Esophagus muscularis mucosa (tissue), 4 donors: ENCODE measurements at regions not wholly inside any gene's neighbourhood (a gene's known extent, or its start where the extent isn't known, plus 50 kb on each side); places are given as distances from the start of the nearest gene placed in this dataset.

ENCODE experiments used
- DNase-seq: peaks from one replicate; pipeline ENCODE4 v3.0.0-alpha.2; 2017; ENCODE audit errors: extremely low spot score
- H3K27ac ChIP-seq, 4 donors: fragments of 200-600 bp; sonication (generic); replicated peaks in 1 of 4; 1 replicate in 3 of 4; 2 replicates in 1 of 4; pipeline ENCODE4 v1.5.1; 2016 to 2019; ENCODE audit warnings: mild to moderate bottlenecking in 1 of 4
- H3K27me3 ChIP-seq, 4 donors: fragments of 200-600 bp; sonication (generic); one replicate each; pipeline versions ENCODE4 v1.5.1 to v1.6.0; 2016 to 2019
- H3K36me3 ChIP-seq, 4 donors: fragments of 200-600 bp; sonication (generic); one replicate each; pipeline ENCODE4 v1.5.1; 2016 to 2019
- H3K4me1 ChIP-seq, 4 donors: fragments of 200-600 bp; sonication (generic); one replicate each; pipeline ENCODE4 v1.5.1; 2016 to 2019
- H3K4me3 ChIP-seq, 4 donors: fragments of 200-600 bp; sonication (generic); 1 replicate in 2 of 4; 2 replicates in 2 of 4; pipeline ENCODE4 v1.5.1; 2016 to 2019; ENCODE audit warnings: mild to moderate bottlenecking in 4 of 4, moderate library complexity in 1 of 4
- H3K9me3 ChIP-seq, 4 donors: fragments of 200-600 bp; sonication (generic); 1 replicate in 3 of 4; 2 replicates in 1 of 4; pipeline ENCODE4 v1.5.1; 2016 to 2019
- EP300 ChIP-seq: sonication (generic); formaldehyde crosslinking; IDR thresholded peaks from one replicate; pipeline ENCODE4 v1.6.1; 2017; ENCODE audit warnings: antibody characterized with exemption
- POLR2A ChIP-seq: fragments of 450-650 bp; IDR thresholded peaks from one replicate; pipeline ENCODE4 v1.6.1; 2017; ENCODE audit warnings: antibody characterized with exemption, moderate library complexity, mild to moderate bottlenecking, low read depth
- POLR2AphosphoS5 ChIP-seq, 2 donors: sonication (generic); formaldehyde crosslinking; IDR thresholded peaks; one replicate each; pipeline ENCODE4 v1.6.1; 2017; ENCODE audit warnings: antibody characterized with exemption in 2 of 2
- WGBS: methylation state at CpG from one replicate; pipeline ENCODE4 v1.1.5; 2018; 5-methylcytosine and 5-hydroxymethylcytosine counted together
- intact Hi-C: fragments of 100-400 bp; cut with DNase I; formaldehyde crosslinking; loops from one replicate; pipeline ENCODE4 v1.15.1; 2023
- TF ChIP-seq, protein P1 (sequence below), 3 experiments: fragments of 200-600 bp in 2 of 3; fragments of 450-650 bp in 1 of 3; sonication (generic) in 2 of 3; IDR thresholded peaks; one replicate each; pipeline ENCODE4 v1.5.1; 2017 to 2019; ENCODE audit warnings: antibody characterized with exemption in 3 of 3, mild to moderate bottlenecking in 2 of 3, moderate library complexity in 1 of 3

DNA sequence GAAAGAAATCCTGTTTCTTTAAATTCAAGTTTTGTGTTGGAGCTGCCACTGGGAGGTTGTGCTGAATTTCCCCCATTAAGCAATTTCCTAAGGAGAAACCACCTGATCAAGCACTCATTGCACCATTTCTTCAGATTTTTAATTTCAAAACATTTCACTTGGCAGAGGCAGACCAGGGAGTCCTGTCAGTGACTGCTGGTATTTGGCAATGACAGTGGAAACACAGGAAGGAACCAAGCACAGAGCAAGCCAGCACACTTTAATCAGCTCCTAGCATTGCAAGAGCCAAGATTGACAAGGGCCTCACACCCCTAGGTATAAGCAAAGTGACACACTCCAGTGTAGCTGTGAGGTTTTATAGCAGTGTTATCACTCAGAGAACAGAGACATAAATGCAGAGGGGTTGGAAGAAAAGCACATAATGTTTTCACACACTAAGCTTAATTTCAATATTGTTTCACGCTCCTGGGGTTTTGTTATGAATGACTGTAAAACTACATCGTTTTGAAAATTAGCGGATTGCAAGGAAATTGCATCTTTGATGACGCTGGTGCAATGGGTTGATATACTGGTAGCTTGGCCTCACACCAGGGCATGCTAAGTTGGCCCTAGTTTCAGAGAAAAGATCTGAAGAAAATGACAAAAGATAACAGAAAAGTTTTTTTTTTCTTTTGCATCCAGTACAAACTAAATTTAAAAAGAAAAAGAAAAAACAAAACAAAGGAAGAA lies 768.4 kb downstream of the TFAP2A start:
- Histone ChIP-seq H3K9me3 (no peaks in the 10 kb centered on the region), H3K27ac (no peak overlapping the region), H3K4me3 (no peak overlapping the region), H3K27me3 (no peaks in the 10 kb centered on the region), H3K36me3 (no peaks in the 10 kb centered on the region), H3K4me1 (no peaks in the 10 kb centered on the region)
- DNase-seq: no peak
- intact Hi-C loops: no loop called here
- TF ChIP-seq, protein P1, sequence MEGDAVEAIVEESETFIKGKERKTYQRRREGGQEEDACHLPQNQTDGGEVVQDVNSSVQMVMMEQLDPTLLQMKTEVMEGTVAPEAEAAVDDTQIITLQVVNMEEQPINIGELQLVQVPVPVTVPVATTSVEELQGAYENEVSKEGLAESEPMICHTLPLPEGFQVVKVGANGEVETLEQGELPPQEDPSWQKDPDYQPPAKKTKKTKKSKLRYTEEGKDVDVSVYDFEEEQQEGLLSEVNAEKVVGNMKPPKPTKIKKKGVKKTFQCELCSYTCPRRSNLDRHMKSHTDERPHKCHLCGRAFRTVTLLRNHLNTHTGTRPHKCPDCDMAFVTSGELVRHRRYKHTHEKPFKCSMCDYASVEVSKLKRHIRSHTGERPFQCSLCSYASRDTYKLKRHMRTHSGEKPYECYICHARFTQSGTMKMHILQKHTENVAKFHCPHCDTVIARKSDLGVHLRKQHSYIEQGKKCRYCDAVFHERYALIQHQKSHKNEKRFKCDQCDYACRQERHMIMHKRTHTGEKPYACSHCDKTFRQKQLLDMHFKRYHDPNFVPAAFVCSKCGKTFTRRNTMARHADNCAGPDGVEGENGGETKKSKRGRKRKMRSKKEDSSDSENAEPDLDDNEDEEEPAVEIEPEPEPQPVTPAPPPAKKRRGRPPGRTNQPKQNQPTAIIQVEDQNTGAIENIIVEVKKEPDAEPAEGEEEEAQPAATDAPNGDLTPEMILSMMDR (IDR thresholded peaks at IDR 0.05): no peak
- no peak for TF ChIP-seq POLR2A
- no peak for TF ChIP-seq POLR2AphosphoS5 (IDR thresholded peaks at IDR 0.05)
- no peak for TF ChIP-seq EP300
- 56% methylated on average over 4 of the region's 4 CpGs for WGBS

DNA sequence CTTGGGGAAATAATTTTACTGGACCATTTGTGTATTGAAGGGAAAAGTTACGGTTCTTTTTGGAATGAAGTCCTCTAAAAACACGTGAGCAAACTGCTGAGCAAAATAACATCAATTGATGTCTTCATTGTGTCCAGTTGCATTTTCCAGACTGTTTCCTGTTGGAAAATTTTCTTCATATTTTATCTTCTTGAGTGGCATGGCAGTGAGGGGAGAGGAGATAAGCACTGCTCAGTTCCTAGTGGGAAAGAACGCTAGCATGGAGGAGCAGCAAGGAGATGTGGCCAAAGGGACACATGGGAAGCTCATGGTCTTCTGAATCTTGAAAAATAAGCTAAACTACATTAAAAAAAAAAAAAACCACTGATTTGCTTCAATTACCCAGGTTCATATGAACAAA lies 776.0 kb downstream of the TFAP2A start:
- WGBS: 79% methylated on average over 3 of the region's 3 CpGs
- no peaks in the 10 kb centered on the region for H3K36me3 ChIP-seq
- H3K4me1 ChIP-seq: no peaks in the 10 kb centered on the region
- H3K4me3 ChIP-seq: no peak overlapping the region
- H3K9me3 ChIP-seq: no peaks in the 10 kb centered on the region
- H3K27ac ChIP-seq: no peak overlapping the region
- intact Hi-C loops: no loop called here
- DNase-seq: no peak
- H3K27me3 ChIP-seq: no peaks in the 10 kb centered on the region
- TF ChIP-seq POLR2AphosphoS5 (IDR thresholded peaks at IDR 0.05): no peak
- TF ChIP-seq, protein P1 (IDR thresholded peaks at IDR 0.05): no peak
- no peak for TF ChIP-seq POLR2A
- no peak for TF ChIP-seq EP300

DNA sequence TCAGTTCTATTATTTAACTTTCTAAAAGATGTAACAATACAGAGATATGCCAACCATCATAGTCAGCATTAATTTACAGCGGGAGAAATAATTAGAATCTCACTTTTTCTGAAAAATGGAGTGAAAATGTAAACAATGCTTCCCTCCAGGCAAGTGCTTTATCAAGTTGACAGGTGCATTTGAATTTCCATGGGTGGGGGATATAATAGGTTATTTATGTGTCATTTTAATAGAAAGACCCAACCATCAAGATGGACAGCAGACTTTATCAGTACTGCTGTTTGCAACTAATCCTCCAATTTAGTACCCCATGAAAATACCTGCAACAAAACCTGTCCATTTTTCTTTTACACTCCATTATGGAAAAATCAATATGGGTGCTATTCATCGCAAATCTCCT lies 780.1 kb downstream of the TFAP2A start:
- no peak overlapping the region for H3K4me3 ChIP-seq
- no peaks in the 10 kb centered on the region for H3K9me3 ChIP-seq
- H3K4me1 ChIP-seq: no peaks in the 10 kb centered on the region
- TF ChIP-seq POLR2AphosphoS5 (IDR thresholded peaks at IDR 0.05): no peak
- no peak for TF ChIP-seq POLR2A
- TF ChIP-seq, protein P1 (IDR thresholded peaks at IDR 0.05): no peak
- TF ChIP-seq EP300: no peak
- intact Hi-C loops: no loop called here
- H3K27ac ChIP-seq: no peak overlapping the region
- no peak for DNase-seq
- H3K36me3 ChIP-seq: no peaks in the 10 kb centered on the region
- 82% methylated on average over 2 of the region's 2 CpGs for WGBS
- no peaks in the 10 kb centered on the region for H3K27me3 ChIP-seq

DNA sequence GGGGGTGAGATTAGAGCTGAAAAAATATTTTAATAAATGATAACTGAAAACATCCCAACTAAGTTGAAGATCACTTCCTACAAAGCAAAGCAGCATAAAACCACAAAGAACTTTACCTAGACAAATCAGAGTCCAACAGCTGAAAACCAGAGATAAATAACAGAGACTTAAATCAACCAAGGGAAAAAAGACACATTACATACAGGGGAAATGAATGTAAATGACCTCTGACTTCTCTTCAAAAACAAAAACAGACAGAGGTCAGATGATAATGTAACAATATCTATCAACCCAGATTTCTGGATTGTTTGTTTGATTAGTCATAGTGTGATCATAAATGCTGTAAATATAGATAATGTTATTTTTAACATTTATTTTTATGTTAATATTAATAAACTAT lies 782.8 kb downstream of the TFAP2A start:
- no peak overlapping the region for H3K4me3 ChIP-seq
- TF ChIP-seq, protein P1 (IDR thresholded peaks at IDR 0.05): no peak
- no peak for TF ChIP-seq POLR2AphosphoS5 (IDR thresholded peaks at IDR 0.05)
- no peak for TF ChIP-seq POLR2A
- no peak for TF ChIP-seq EP300
- H3K27ac ChIP-seq: no peak overlapping the region
- no peaks in the 10 kb centered on the region for H3K27me3 ChIP-seq
- intact Hi-C loops: no loop called here
- no peaks in the 10 kb centered on the region for H3K9me3 ChIP-seq
- no peak for DNase-seq
- H3K4me1 ChIP-seq: no peaks in the 10 kb centered on the region
- H3K36me3 ChIP-seq: no peaks in the 10 kb centered on the region

DNA sequence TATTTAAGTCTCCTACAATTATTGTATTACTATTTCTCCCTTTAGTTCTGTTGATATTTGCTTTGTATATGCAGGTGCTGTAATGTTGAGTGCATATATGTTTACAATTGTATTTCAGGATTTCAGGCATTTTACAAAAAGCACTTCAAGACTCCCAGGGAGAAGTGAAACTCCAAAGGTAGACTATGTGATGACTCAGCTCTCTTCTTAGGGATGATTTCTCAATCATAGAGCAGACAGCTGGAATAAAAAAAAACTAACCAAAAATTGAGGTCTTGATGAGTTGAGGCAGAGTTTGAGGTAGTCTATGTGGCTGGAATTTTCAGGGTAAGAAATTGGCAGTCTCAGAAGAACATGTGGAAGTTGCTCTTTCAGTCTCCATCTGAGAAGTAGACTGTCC lies 786.1 kb downstream of the TFAP2A start:
- no peak for DNase-seq
- intact Hi-C loops: no loop called here
- Histone ChIP-seq H3K36me3 (no peaks in the 10 kb centered on the region), H3K9me3 (peaks cover 0 to 11% (median 4%) of the 10 kb centered on the region in 4 donors), H3K4me3 (no peak overlapping the region), H3K27ac (no peak overlapping the region), H3K4me1 (no peaks in the 10 kb centered on the region), H3K27me3 (no peaks in the 10 kb centered on the region)
- no peak for TF ChIP-seq POLR2AphosphoS5 (IDR thresholded peaks at IDR 0.05)
- TF ChIP-seq, protein P1 (IDR thresholded peaks at IDR 0.05): no peak
